ENCODE measurements at regions not wholly inside any gene's neighbourhood (a gene's known extent, or its start where the extent isn't known, plus 50 kb on each side); places are given as distances from the start of the nearest gene placed in this dataset.

- H3K27me3 ChIP-seq (ENCODE audit: control insufficient read depth, insufficient read depth, low read length) = no peaks in the 10 kb centered on the region
- no peak overlapping the region for H3K9ac ChIP-seq (ENCODE audit: low read depth, low read length)
- H3K27ac ChIP-seq (ENCODE audit: low read depth, low read length) = no peak overlapping the region
- H3K9me3 ChIP-seq (ENCODE audit: control insufficient read depth, insufficient read depth, low read length) = no peaks in the 10 kb centered on the region
- H3K4me1 ChIP-seq (ENCODE audit: control insufficient read depth, insufficient read depth, low read length) = peaks cover 29% of the 10 kb centered on the region
- no peaks in the 10 kb centered on the region for H3K36me3 ChIP-seq (ENCODE audit: control insufficient read depth, insufficient read depth, low read length)
- H3K4me3 ChIP-seq (ENCODE audit: low read depth, low read length) = no peak overlapping the region
Measured at GRCh38 chr2:104468846-104469245, 385.1 kb upstream of the POU3F3 start.

GRCh38 chr2:104472076-104472475, 381.8 kb upstream of the POU3F3 start:
- no peak overlapping the region for H3K27ac ChIP-seq (ENCODE audit: low read depth, low read length)
- H3K9me3 ChIP-seq (ENCODE audit: control insufficient read depth, insufficient read depth, low read length) = no peaks in the 10 kb centered on the region
- no peaks in the 10 kb centered on the region for H3K36me3 ChIP-seq (ENCODE audit: control insufficient read depth, insufficient read depth, low read length)
- no peak overlapping the region for H3K9ac ChIP-seq (ENCODE audit: low read depth, low read length)
- no peaks in the 10 kb centered on the region for H3K27me3 ChIP-seq (ENCODE audit: control insufficient read depth, insufficient read depth, low read length)
- H3K4me3 ChIP-seq (ENCODE audit: low read depth, low read length) = no peak overlapping the region
- peaks cover 29% of the 10 kb centered on the region for H3K4me1 ChIP-seq (ENCODE audit: control insufficient read depth, insufficient read depth, low read length)

GRCh38 chr2:104473546-104473945, 380.4 kb upstream of the POU3F3 start:
- Histone ChIP-seq H3K9me3 (ENCODE audit: control insufficient read depth, insufficient read depth, low read length) (no peaks in the 10 kb centered on the region), H3K9ac (ENCODE audit: low read depth, low read length) (no peak overlapping the region), H3K27ac (ENCODE audit: low read depth, low read length) (no peak overlapping the region), H3K27me3 (ENCODE audit: control insufficient read depth, insufficient read depth, low read length) (no peaks in the 10 kb centered on the region), H3K4me3 (ENCODE audit: low read depth, low read length) (no peak overlapping the region), H3K4me1 (ENCODE audit: control insufficient read depth, insufficient read depth, low read length) (peaks cover 29% of the 10 kb centered on the region), H3K36me3 (ENCODE audit: control insufficient read depth, insufficient read depth, low read length) (no peaks in the 10 kb centered on the region)

GRCh38 chr2:104474716-104475115, 379.2 kb upstream of the POU3F3 start:
- Histone ChIP-seq H3K27ac (ENCODE audit: low read depth, low read length) (no peak overlapping the region), H3K4me3 (ENCODE audit: low read depth, low read length) (no peak overlapping the region), H3K4me1 (ENCODE audit: control insufficient read depth, insufficient read depth, low read length) (peaks cover 18% of the 10 kb centered on the region), H3K9ac (ENCODE audit: low read depth, low read length) (no peak overlapping the region), H3K27me3 (ENCODE audit: control insufficient read depth, insufficient read depth, low read length) (no peaks in the 10 kb centered on the region), H3K9me3 (ENCODE audit: control insufficient read depth, insufficient read depth, low read length) (no peaks in the 10 kb centered on the region), H3K36me3 (ENCODE audit: control insufficient read depth, insufficient read depth, low read length) (no peaks in the 10 kb centered on the region)

DNA sequence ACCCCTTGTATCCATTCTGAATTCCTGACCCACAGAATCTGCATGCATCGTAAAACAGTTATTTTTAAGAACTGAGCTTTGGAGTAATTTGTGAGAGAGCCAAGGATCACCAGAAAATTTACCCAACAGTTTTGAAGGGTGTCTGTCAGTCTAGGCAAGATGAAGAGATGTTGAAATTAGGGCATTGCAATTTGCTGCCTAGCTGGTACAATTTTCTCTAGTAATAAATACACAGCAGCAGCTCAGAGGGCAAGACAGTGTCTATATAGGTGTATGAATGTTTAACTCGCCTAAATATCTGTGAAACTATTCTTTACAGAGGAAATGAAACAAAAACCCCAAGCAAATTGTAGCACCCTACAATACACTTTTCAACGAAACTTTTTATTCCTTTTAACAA, 377.8 kb upstream of the POU3F3 start:
- H3K4me1 ChIP-seq (ENCODE audit: control insufficient read depth, insufficient read depth, low read length) = peaks cover 15% of the 10 kb centered on the region
- H3K4me3 ChIP-seq (ENCODE audit: low read depth, low read length) = no peak overlapping the region
- no peaks in the 10 kb centered on the region for H3K36me3 ChIP-seq (ENCODE audit: control insufficient read depth, insufficient read depth, low read length)
- no peaks in the 10 kb centered on the region for H3K27me3 ChIP-seq (ENCODE audit: control insufficient read depth, insufficient read depth, low read length)
- H3K27ac ChIP-seq (ENCODE audit: low read depth, low read length) = no peak overlapping the region
- no peak overlapping the region for H3K9ac ChIP-seq (ENCODE audit: low read depth, low read length)
- no peaks in the 10 kb centered on the region for H3K9me3 ChIP-seq (ENCODE audit: control insufficient read depth, insufficient read depth, low read length)

DNA sequence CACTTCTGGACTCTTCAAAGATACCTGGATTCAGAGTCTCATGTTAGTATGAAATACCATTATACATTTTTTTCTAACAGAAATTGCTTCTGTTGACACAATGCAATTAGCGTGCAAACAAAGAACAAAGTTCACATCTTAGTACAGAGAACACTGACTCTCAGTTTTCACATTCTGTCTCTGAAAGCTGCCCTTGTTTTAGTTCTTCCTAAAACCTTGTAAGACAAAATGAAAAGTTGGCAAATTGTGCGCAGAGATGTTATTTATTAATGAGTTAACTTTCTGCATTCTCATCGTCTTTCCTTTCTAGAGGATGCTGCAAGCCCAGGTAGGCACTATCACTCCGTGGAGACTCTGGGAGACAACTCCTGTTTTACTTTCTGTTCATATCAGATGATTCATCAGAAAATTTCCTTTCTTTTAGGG, 377.3 kb upstream of the POU3F3 start:
- H3K27ac ChIP-seq (ENCODE audit: low read depth, low read length) = no peak overlapping the region
- no peaks in the 10 kb centered on the region for H3K36me3 ChIP-seq (ENCODE audit: control insufficient read depth, insufficient read depth, low read length)
- H3K9me3 ChIP-seq (ENCODE audit: control insufficient read depth, insufficient read depth, low read length) = no peaks in the 10 kb centered on the region
- no peak overlapping the region for H3K4me3 ChIP-seq (ENCODE audit: low read depth, low read length)
- no peak overlapping the region for H3K9ac ChIP-seq (ENCODE audit: low read depth, low read length)
- H3K27me3 ChIP-seq (ENCODE audit: control insufficient read depth, insufficient read depth, low read length) = no peaks in the 10 kb centered on the region
- peaks cover 14% of the 10 kb centered on the region for H3K4me1 ChIP-seq (ENCODE audit: control insufficient read depth, insufficient read depth, low read length)

DNA sequence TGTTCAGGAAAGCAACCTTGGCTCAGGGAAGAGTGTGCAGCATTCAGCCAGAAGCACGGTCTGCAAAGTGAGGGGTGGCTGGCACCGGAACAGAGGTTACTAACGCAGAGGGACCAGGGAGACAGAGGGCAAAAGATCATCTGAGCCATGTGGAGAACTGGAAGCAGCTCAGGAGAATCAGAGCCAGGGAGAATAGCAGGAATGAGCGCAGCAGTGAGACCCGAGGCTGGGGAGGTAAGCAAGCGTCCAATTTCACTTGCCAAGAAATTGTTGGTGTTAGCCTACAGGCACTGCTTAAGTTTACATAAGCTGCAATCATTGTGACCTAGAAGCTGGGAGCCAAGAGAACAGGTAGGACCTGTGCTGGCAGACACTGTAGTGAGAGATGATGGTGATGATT, 372.6 kb upstream of the POU3F3 start:
- Histone ChIP-seq H3K27me3 (ENCODE audit: control insufficient read depth, insufficient read depth, low read length) (no peaks in the 10 kb centered on the region), H3K4me3 (ENCODE audit: low read depth, low read length) (no peak overlapping the region)

DNA sequence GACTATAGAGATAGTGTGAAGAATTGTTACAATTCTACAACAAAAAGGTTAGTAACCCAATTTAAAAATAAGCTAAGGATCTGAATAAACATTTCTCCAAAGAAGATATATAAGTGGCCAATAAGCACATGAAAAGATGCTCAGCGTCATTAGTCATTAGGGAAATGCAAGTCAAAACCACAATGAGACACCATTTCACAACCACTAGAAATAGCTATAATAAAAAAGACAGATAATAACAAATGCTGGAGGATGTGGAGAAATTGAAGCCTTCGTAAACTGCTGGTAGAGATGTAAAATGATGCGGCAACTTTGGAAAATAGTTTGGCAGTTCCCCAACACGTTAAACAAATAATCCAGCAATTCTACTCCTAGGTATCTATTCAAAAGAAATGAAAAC, 366.5 kb upstream of the POU3F3 start:
- Histone ChIP-seq H3K9me3 (ENCODE audit: control insufficient read depth, insufficient read depth, low read length) (no peaks in the 10 kb centered on the region), H3K4me1 (ENCODE audit: control insufficient read depth, insufficient read depth, low read length) (no peaks in the 10 kb centered on the region), H3K27me3 (ENCODE audit: control insufficient read depth, insufficient read depth, low read length) (no peaks in the 10 kb centered on the region), H3K4me3 (ENCODE audit: low read depth, low read length) (no peak overlapping the region), H3K27ac (ENCODE audit: low read depth, low read length) (no peak overlapping the region), H3K36me3 (ENCODE audit: control insufficient read depth, insufficient read depth, low read length) (no peaks in the 10 kb centered on the region), H3K9ac (ENCODE audit: low read depth, low read length) (no peak overlapping the region)

More for the DNA sequence above, 372.6 kb upstream of the POU3F3 start:
- Histone ChIP-seq H3K4me1 (ENCODE audit: control insufficient read depth, insufficient read depth, low read length) (no peaks in the 10 kb centered on the region), H3K36me3 (ENCODE audit: control insufficient read depth, insufficient read depth, low read length) (no peaks in the 10 kb centered on the region), H3K9ac (ENCODE audit: low read depth, low read length) (no peak overlapping the region), H3K9me3 (ENCODE audit: control insufficient read depth, insufficient read depth, low read length) (no peaks in the 10 kb centered on the region), H3K27ac (ENCODE audit: low read depth, low read length) (no peak overlapping the region)

DNA sequence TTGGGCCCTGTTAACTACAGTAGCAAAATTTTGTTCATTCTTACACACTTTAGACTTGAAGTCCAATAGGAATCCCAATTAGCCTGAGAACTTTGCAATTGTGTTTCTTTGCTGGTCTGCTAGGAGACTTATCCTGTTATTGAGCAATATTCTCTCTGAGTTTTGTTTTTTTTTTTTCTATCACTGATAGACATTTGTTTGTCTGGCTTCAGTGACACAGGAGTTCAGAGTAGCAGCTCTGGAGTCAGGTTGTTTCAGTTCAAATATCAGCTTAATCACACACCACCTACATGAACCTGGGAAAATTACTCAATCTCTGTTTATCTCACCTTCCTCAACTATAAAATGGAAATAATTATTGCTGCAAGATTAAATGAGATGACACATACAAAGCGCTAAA, 360.2 kb upstream of the POU3F3 start:
- Histone ChIP-seq H3K9ac (ENCODE audit: low read depth, low read length) (no peak overlapping the region), H3K9me3 (ENCODE audit: control insufficient read depth, insufficient read depth, low read length) (no peaks in the 10 kb centered on the region), H3K36me3 (ENCODE audit: control insufficient read depth, insufficient read depth, low read length) (no peaks in the 10 kb centered on the region), H3K27ac (ENCODE audit: low read depth, low read length) (no peak overlapping the region), H3K4me1 (ENCODE audit: control insufficient read depth, insufficient read depth, low read length) (0 out of 2 replicates have a peak, but pooled peaks cover 4% of the 10 kb centered on the region), H3K27me3 (ENCODE audit: control insufficient read depth, insufficient read depth, low read length) (no peaks in the 10 kb centered on the region), H3K4me3 (ENCODE audit: low read depth, low read length) (no peak overlapping the region)

DNA sequence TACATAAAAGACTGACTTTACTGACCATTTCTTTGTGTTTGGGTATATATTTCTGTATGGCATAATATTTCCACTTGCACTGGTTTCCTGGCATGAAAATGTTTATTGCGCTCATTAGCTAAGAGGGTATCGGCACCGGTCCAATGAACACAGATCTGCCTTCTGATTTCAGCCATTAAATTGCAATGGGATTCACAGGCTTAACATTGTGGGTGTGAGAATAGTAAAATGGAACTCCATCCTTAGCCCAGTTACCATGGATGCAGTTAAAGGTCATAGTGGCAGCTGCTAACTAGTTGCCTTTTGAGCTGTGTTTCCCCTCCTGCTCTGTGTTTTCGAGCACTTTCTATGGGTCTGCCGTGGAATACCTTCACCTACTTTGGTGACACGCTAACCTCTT, 352.6 kb upstream of the POU3F3 start:
- peaks cover 18% of the 10 kb centered on the region for H3K4me1 ChIP-seq (ENCODE audit: control insufficient read depth, insufficient read depth, low read length)
- no peaks in the 10 kb centered on the region for H3K36me3 ChIP-seq (ENCODE audit: control insufficient read depth, insufficient read depth, low read length)
- no peaks in the 10 kb centered on the region for H3K27me3 ChIP-seq (ENCODE audit: control insufficient read depth, insufficient read depth, low read length)
- no peak overlapping the region for H3K9ac ChIP-seq (ENCODE audit: low read depth, low read length)
- no peaks in the 10 kb centered on the region for H3K9me3 ChIP-seq (ENCODE audit: control insufficient read depth, insufficient read depth, low read length)
- H3K27ac ChIP-seq (ENCODE audit: low read depth, low read length) = no peak overlapping the region
- no peak overlapping the region for H3K4me3 ChIP-seq (ENCODE audit: low read depth, low read length)

GRCh38 chr2:104501929-104502328, 352.0 kb upstream of the POU3F3 start:
- Histone ChIP-seq H3K36me3 (ENCODE audit: control insufficient read depth, insufficient read depth, low read length) (no peaks in the 10 kb centered on the region), H3K27me3 (ENCODE audit: control insufficient read depth, insufficient read depth, low read length) (no peaks in the 10 kb centered on the region)

GRCh38 chr2:104502901-104503300, 351.0 kb upstream of the POU3F3 start:
- Histone ChIP-seq H3K9ac (ENCODE audit: low read depth, low read length) (no peak overlapping the region), H3K4me1 (ENCODE audit: control insufficient read depth, insufficient read depth, low read length) (peaks cover 18% of the 10 kb centered on the region), H3K9me3 (ENCODE audit: control insufficient read depth, insufficient read depth, low read length) (no peaks in the 10 kb centered on the region), H3K27ac (ENCODE audit: low read depth, low read length) (no peak overlapping the region), H3K4me3 (ENCODE audit: low read depth, low read length) (no peak overlapping the region), H3K27me3 (ENCODE audit: control insufficient read depth, insufficient read depth, low read length) (no peaks in the 10 kb centered on the region), H3K36me3 (ENCODE audit: control insufficient read depth, insufficient read depth, low read length) (no peaks in the 10 kb centered on the region)

More at GRCh38 chr2:104501929-104502328, 352.0 kb upstream of the POU3F3 start:
- peaks cover 18% of the 10 kb centered on the region for H3K4me1 ChIP-seq (ENCODE audit: control insufficient read depth, insufficient read depth, low read length)
- H3K9ac ChIP-seq (ENCODE audit: low read depth, low read length) = no peak overlapping the region
- no peak overlapping the region for H3K4me3 ChIP-seq (ENCODE audit: low read depth, low read length)
- H3K9me3 ChIP-seq (ENCODE audit: control insufficient read depth, insufficient read depth, low read length) = no peaks in the 10 kb centered on the region
- no peak overlapping the region for H3K27ac ChIP-seq (ENCODE audit: low read depth, low read length)
